ENCODE measurements at regions not wholly inside any gene's neighbourhood (a gene's known extent, or its start where the extent isn't known, plus 50 kb on each side); places are given as distances from the start of the nearest gene placed in this dataset.

GRCh38 chr13:90400372-90400771 lies 947.1 kb upstream of the MIR17HG start:
- Histone ChIP-seq H3K27ac (no peak overlapping the region), H3K4me3 (no peak overlapping the region), H3K4me1 (ENCODE audit: control insufficient read depth in 1 of 2, low read depth in 2 of 2) (no peaks in the 10 kb centered on the region), H3K9me3 (no peaks in the 10 kb centered on the region), H3K27me3 (replicated peaks; ENCODE audit: insufficient read depth) (no peaks in the 10 kb centered on the region), H3K36me3 (no peaks in the 10 kb centered on the region)
- TF ChIP-seq, protein P1, sequence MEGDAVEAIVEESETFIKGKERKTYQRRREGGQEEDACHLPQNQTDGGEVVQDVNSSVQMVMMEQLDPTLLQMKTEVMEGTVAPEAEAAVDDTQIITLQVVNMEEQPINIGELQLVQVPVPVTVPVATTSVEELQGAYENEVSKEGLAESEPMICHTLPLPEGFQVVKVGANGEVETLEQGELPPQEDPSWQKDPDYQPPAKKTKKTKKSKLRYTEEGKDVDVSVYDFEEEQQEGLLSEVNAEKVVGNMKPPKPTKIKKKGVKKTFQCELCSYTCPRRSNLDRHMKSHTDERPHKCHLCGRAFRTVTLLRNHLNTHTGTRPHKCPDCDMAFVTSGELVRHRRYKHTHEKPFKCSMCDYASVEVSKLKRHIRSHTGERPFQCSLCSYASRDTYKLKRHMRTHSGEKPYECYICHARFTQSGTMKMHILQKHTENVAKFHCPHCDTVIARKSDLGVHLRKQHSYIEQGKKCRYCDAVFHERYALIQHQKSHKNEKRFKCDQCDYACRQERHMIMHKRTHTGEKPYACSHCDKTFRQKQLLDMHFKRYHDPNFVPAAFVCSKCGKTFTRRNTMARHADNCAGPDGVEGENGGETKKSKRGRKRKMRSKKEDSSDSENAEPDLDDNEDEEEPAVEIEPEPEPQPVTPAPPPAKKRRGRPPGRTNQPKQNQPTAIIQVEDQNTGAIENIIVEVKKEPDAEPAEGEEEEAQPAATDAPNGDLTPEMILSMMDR (IDR thresholded peaks at IDR 0.05): no peak
- DNase-seq (ENCODE audit: low spot score): no peak
- ATAC-seq (ENCODE audit: insufficient number of reproducible peaks, low FRiP score, low read depth): no peak

DNA sequence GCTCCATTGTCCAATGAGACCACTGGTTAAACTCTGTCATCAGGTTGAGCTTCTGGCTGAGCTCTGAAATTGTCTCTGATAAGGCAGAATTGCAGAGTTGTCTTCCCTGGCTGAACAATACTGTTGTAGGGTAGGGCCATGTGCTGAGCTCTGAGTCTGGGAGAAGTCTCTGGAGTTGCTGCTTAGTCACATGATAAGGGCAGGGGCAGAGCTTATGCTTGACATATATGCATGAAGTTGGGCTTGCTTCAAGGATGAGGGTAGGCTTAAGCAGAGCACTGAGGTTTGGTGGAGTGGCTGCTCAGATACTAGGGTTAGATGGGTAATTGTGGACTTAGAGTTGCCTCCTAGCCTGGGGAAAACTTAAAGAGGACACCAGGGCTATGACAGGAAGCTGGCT lies 946.3 kb upstream of the MIR17HG start:
- Histone ChIP-seq H3K27ac (no peak overlapping the region), H3K36me3 (no peaks in the 10 kb centered on the region), H3K4me3 (no peak overlapping the region), H3K4me1 (ENCODE audit: control insufficient read depth in 1 of 2, low read depth in 2 of 2) (no peaks in the 10 kb centered on the region), H3K27me3 (replicated peaks; ENCODE audit: insufficient read depth) (no peaks in the 10 kb centered on the region), H3K9me3 (no peaks in the 10 kb centered on the region)
- TF ChIP-seq, protein P1 (IDR thresholded peaks at IDR 0.05): no peak
- no peak for DNase-seq (ENCODE audit: low spot score)
- ATAC-seq (ENCODE audit: insufficient number of reproducible peaks, low FRiP score, low read depth): no peak

GRCh38 chr13:90402102-90402501 lies 945.4 kb upstream of the MIR17HG start:
- TF ChIP-seq, protein P1 (IDR thresholded peaks at IDR 0.05): no peak
- no peak for ATAC-seq (ENCODE audit: insufficient number of reproducible peaks, low FRiP score, low read depth)
- H3K9me3 ChIP-seq: no peaks in the 10 kb centered on the region

DNA sequence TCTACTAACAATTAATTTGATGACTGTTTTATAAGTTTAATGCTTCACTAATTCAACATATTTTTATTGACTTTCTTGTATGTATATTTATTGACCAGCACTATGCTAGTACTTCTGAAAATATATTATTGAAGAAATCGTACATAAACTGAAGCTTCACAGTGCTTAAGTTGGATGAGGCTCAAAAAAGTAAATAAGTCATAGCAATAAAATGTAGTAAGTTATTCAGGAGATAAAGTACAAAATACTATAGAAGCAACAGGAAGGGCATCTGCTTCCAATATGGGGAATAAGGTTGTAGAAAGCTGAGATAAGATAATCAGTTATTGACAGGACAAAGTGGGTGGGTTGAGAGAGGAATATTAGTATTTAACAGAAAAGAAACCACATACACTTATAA lies 944.9 kb upstream of the MIR17HG start:
- no peak for DNase-seq (ENCODE audit: low spot score)
- Histone ChIP-seq H3K4me3 (no peak overlapping the region), H3K4me1 (ENCODE audit: control insufficient read depth in 1 of 2, low read depth in 2 of 2) (no peaks in the 10 kb centered on the region), H3K36me3 (no peaks in the 10 kb centered on the region), H3K27ac (no peak overlapping the region), H3K9me3 (no peaks in the 10 kb centered on the region), H3K27me3 (replicated peaks; ENCODE audit: insufficient read depth) (no peaks in the 10 kb centered on the region)
- TF ChIP-seq, protein P1 (IDR thresholded peaks at IDR 0.05): no peak
- no peak for ATAC-seq (ENCODE audit: insufficient number of reproducible peaks, low FRiP score, low read depth)

More at GRCh38 chr13:90402102-90402501, 945.4 kb upstream of the MIR17HG start:
- no peaks in the 10 kb centered on the region for H3K4me1 ChIP-seq (ENCODE audit: control insufficient read depth in 1 of 2, low read depth in 2 of 2)
- no peaks in the 10 kb centered on the region for H3K36me3 ChIP-seq
- no peak for DNase-seq (ENCODE audit: low spot score)
- no peak overlapping the region for H3K4me3 ChIP-seq
- H3K27me3 ChIP-seq (replicated peaks; ENCODE audit: insufficient read depth): no peaks in the 10 kb centered on the region
- no peak overlapping the region for H3K27ac ChIP-seq

- DNase-seq (ENCODE audit: low spot score): no peak
- no peaks in the 10 kb centered on the region for H3K9me3 ChIP-seq
- H3K27me3 ChIP-seq (replicated peaks; ENCODE audit: insufficient read depth): no peaks in the 10 kb centered on the region
- ATAC-seq (ENCODE audit: insufficient number of reproducible peaks, low FRiP score, low read depth): no peak
- no peaks in the 10 kb centered on the region for H3K36me3 ChIP-seq
- H3K27ac ChIP-seq: no peak overlapping the region
- TF ChIP-seq, protein P1 (IDR thresholded peaks at IDR 0.05): no peak
- H3K4me3 ChIP-seq: no peak overlapping the region
- no peaks in the 10 kb centered on the region for H3K4me1 ChIP-seq (ENCODE audit: control insufficient read depth in 1 of 2, low read depth in 2 of 2)
These were observed 944.0 kb upstream of the MIR17HG start for GRCh38 chr13:90403330-90404082.

All from thoracic aorta (tissue), 2 donors.